Kidney glomerular epithelial cell (primary cell): ENCODE measurements at regions not wholly inside any gene's neighbourhood (a gene's known extent, or its start where the extent isn't known, plus 50 kb on each side); places are given as distances from the start of the nearest gene placed in this dataset.
A peak's percentile ranks its signal among the peaks of the same experiment; 100 is the strongest.

Experiments used
- DNase-seq: peaks from one replicate; lab custom pipeline; 2025; lab: John Stamatoyannopoulos, UW

- peak; percentile 81 for DNase-seq
These were observed 115.8 kb downstream of the SLC25A47 start for GRCh38 chr14:100438678-100439592.

- DNase-seq, result peak; percentile 75
These were observed 116.6 kb downstream of the SLC25A47 start for GRCh38 chr14:100439781-100440180.

- peak; percentile 75 for DNase-seq
These were observed 117.1 kb downstream of the SLC25A47 start for GRCh38 chr14:100440207-100440631.

- no peak for DNase-seq
These were observed 117.6 kb downstream of the SLC25A47 start for GRCh38 chr14:100440758-100441203.

- no peak for DNase-seq
These were observed 118.3 kb downstream of the SLC25A47 start for GRCh38 chr14:100441271-100441947.

- no peak for DNase-seq
These were observed 118.9 kb downstream of the SLC25A47 start for GRCh38 chr14:100442036-100442435.

- no peak for DNase-seq
These were observed 119.7 kb downstream of the SLC25A47 start for GRCh38 chr14:100442498-100443490.

- no peak for DNase-seq
These were observed 120.5 kb downstream of the SLC25A47 start for GRCh38 chr14:100443603-100444002.

GRCh38 chr14:100445436-100446088 lies 122.4 kb downstream of the SLC25A47 start:
- no peak for DNase-seq

- no peak for DNase-seq
These were observed 123.4 kb downstream of the SLC25A47 start for GRCh38 chr14:100446572-100446971.

- no peak for DNase-seq
These were observed 125.2 kb downstream of the SLC25A47 start for GRCh38 chr14:100448376-100448775.

GRCh38 chr14:100449225-100449987 lies 126.3 kb downstream of the SLC25A47 start:
- DNase-seq, result no peak

- DNase-seq, result no peak
These were observed 126.9 kb downstream of the SLC25A47 start for GRCh38 chr14:100450049-100450448.

- no peak for DNase-seq
These were observed 127.6 kb downstream of the SLC25A47 start for GRCh38 chr14:100450736-100451135.

- DNase-seq, result no peak
These were observed 128.1 kb downstream of the SLC25A47 start for GRCh38 chr14:100451264-100451663.

GRCh38 chr14:100453930-100454329 lies 130.8 kb downstream of the SLC25A47 start:
- DNase-seq, result no peak

GRCh38 chr14:100454437-100454836 lies 131.3 kb downstream of the SLC25A47 start:
- no peak for DNase-seq

GRCh38 chr14:100463937-100464336 lies 123.3 kb downstream of the BEGAIN start:
- DNase-seq, result no peak

- DNase-seq, result no peak
These were observed 120.9 kb downstream of the BEGAIN start for GRCh38 chr14:100466111-100466856.
